ENCODE measurements at regions not wholly inside any gene's neighbourhood (a gene's known extent, or its start where the extent isn't known, plus 50 kb on each side); places are given as distances from the start of the nearest gene placed in this dataset.

GRCh38 chr5:103690676-103691075, 128.1 kb upstream of the NUDT12 start:
- no peak for TF ChIP-seq CTCF (IDR thresholded peaks at IDR 0.05)
- TF ChIP-seq POLR2A (IDR thresholded peaks at IDR 0.05): no peak
